Karpas-422 (cell line): ENCODE measurements at regions not wholly inside any gene's neighbourhood (a gene's known extent, or its start where the extent isn't known, plus 50 kb on each side); places are given as distances from the start of the nearest gene placed in this dataset.

ENCODE experiments used
- DNase-seq: peaks from one replicate; pipeline ENCODE4 v3.0.0-alpha.2; 2015
- H2AFZ ChIP-seq: fragments of 200-600 bp; sonication (generic); 2 replicates; pipeline ENCODE4 v1.6.1; 2014; ENCODE audit warnings: antibody characterized with exemption, low read length, mixed read lengths
- H3K27ac ChIP-seq: fragments of 200-600 bp; sonication (generic); 2 replicates; pipeline ENCODE4 v1.5.1; 2014; ENCODE audit warnings: mild to moderate bottlenecking, low read length, moderate library complexity
- H3K27me3 ChIP-seq: fragments of 200-600 bp; sonication (generic); 2 replicates; pipeline ENCODE4 v1.6.1; 2014; ENCODE audit warnings: low read length, mixed read lengths
- H3K36me3 ChIP-seq: fragments of 200-600 bp; sonication (generic); 2 replicates; pipeline ENCODE4 v1.6.1; 2014; ENCODE audit warnings: low read length, mixed read lengths; ENCODE audit not compliant: insufficient read depth
- H3K4me1 ChIP-seq: fragments of 200-600 bp; sonication (generic); 2 replicates; pipeline ENCODE4 v1.6.1; 2014; ENCODE audit warnings: mild to moderate bottlenecking, low read length, mixed read lengths
- H3K4me2 ChIP-seq: fragments of 200-600 bp; sonication (generic); 2 replicates; pipeline ENCODE4 v1.6.1; 2014; ENCODE audit warnings: low read length, low read depth, mild to moderate bottlenecking; ENCODE audit not compliant: poor library complexity, severe bottlenecking
- H3K4me3 ChIP-seq: fragments of 200-600 bp; sonication (generic); 2 replicates; pipeline ENCODE4 v1.5.1; 2014; ENCODE audit warnings: mild to moderate bottlenecking, antibody characterized with exemption, low read length, mixed read lengths
- H3K79me2 ChIP-seq: fragments of 200-600 bp; sonication (generic); 2 replicates; pipeline ENCODE4 v1.6.1; 2014; ENCODE audit warnings: mild to moderate bottlenecking, low read length, mixed read lengths
- H3K9ac ChIP-seq: fragments of 200-600 bp; sonication (generic); 2 replicates; pipeline ENCODE4 v1.6.0; 2014; ENCODE audit warnings: low read length
- H3K9me2 ChIP-seq: fragments of 200-600 bp; sonication (generic), shearing (Covaris generic); replicated peaks from 2 replicates; pipeline ENCODE4 v1.6.0; 2014; ENCODE audit warnings: mild to moderate bottlenecking, low read length, moderate library complexity; ENCODE audit not compliant: insufficient read depth
- H3K9me3 ChIP-seq: fragments of 300-700, 200-600 bp; sonication (generic); 2 replicates; pipeline ENCODE4 v1.6.1; 2014; ENCODE audit warnings: low read length, mixed read lengths
- H4K20me1 ChIP-seq: fragments of 200-600 bp; sonication (generic); 2 replicates; pipeline ENCODE4 v1.6.1; 2014; ENCODE audit warnings: mild to moderate bottlenecking, antibody characterized with exemption, low read length, low read depth; ENCODE audit not compliant: insufficient read depth

GRCh38 chr11:110860461-110860860 is 148.2 kb upstream of the ARHGAP20 start:
- Histone ChIP-seq H3K79me2 (no peaks in the 10 kb centered on the region), H3K9me3 (no peaks in the 10 kb centered on the region), H3K4me1 (no peaks in the 10 kb centered on the region), H3K9me2 (no peaks in the 10 kb centered on the region), H3K27me3 (no peaks in the 10 kb centered on the region; the same call in 1 of the 2 replicates), H3K4me3 (no peak overlapping the region), H4K20me1 (no peaks in the 10 kb centered on the region), H3K9ac (no peak overlapping the region), H3K27ac (no peak overlapping the region), H2AFZ (no peak overlapping the region), H3K36me3 (no peaks in the 10 kb centered on the region), H3K4me2 (no peak overlapping the region)
- no peak for DNase-seq

- Histone ChIP-seq H3K27ac (no peak overlapping the region), H3K9me2 (no peaks in the 10 kb centered on the region), H3K36me3 (no peaks in the 10 kb centered on the region), H3K27me3 (no peaks in the 10 kb centered on the region; the same call in 1 of the 2 replicates), H3K4me1 (no peaks in the 10 kb centered on the region), H2AFZ (no peak overlapping the region), H3K9me3 (no peaks in the 10 kb centered on the region), H4K20me1 (no peaks in the 10 kb centered on the region), H3K4me2 (no peak overlapping the region), H3K4me3 (no peak overlapping the region), H3K9ac (no peak overlapping the region), H3K79me2 (no peaks in the 10 kb centered on the region)
- no peak for DNase-seq
These were observed 147.8 kb upstream of the ARHGAP20 start for GRCh38 chr11:110859998-110860397.

- Histone ChIP-seq H3K4me1 (no peaks in the 10 kb centered on the region), H2AFZ (no peak overlapping the region), H3K9ac (no peak overlapping the region), H4K20me1 (no peaks in the 10 kb centered on the region), H3K27me3 (peaks cover under 1% of the 10 kb centered on the region), H3K4me2 (no peak overlapping the region), H3K27ac (no peak overlapping the region), H3K4me3 (no peak overlapping the region), H3K9me2 (no peaks in the 10 kb centered on the region), H3K36me3 (no peaks in the 10 kb centered on the region), H3K9me3 (no peaks in the 10 kb centered on the region), H3K79me2 (no peaks in the 10 kb centered on the region)
- no peak for DNase-seq
These were observed 147.1 kb upstream of the ARHGAP20 start for GRCh38 chr11:110859240-110859840.

- no peaks in the 10 kb centered on the region for H3K9me2 ChIP-seq
- no peaks in the 10 kb centered on the region for H3K36me3 ChIP-seq
- H4K20me1 ChIP-seq, result no peaks in the 10 kb centered on the region
- no peak overlapping the region for H3K9ac ChIP-seq
- H3K79me2 ChIP-seq, result no peaks in the 10 kb centered on the region
- no peaks in the 10 kb centered on the region for H3K9me3 ChIP-seq
- H3K4me3 ChIP-seq, result no peak overlapping the region
- H3K4me1 ChIP-seq, result no peaks in the 10 kb centered on the region
- H3K27ac ChIP-seq, result no peak overlapping the region
- no peak overlapping the region for H2AFZ ChIP-seq
- peaks cover 5% of the 10 kb centered on the region for H3K27me3 ChIP-seq
- DNase-seq, result no peak
- no peak overlapping the region for H3K4me2 ChIP-seq
These were observed 146.3 kb upstream of the ARHGAP20 start for GRCh38 chr11:110858547-110858921.

GRCh38 chr11:110857892-110858546 is 145.8 kb upstream of the ARHGAP20 start:
- H3K9me3 ChIP-seq, result no peaks in the 10 kb centered on the region
- H3K9ac ChIP-seq, result no peak overlapping the region
- H3K27ac ChIP-seq, result no peak overlapping the region
- H3K79me2 ChIP-seq, result no peaks in the 10 kb centered on the region
- H3K27me3 ChIP-seq, result peaks cover 5% of the 10 kb centered on the region
- H3K36me3 ChIP-seq, result no peaks in the 10 kb centered on the region
- no peak overlapping the region for H3K4me3 ChIP-seq
- no peak overlapping the region for H2AFZ ChIP-seq
- H4K20me1 ChIP-seq, result no peaks in the 10 kb centered on the region
- H3K4me1 ChIP-seq, result no peaks in the 10 kb centered on the region
- H3K9me2 ChIP-seq, result no peaks in the 10 kb centered on the region
- DNase-seq, result no peak
- H3K4me2 ChIP-seq, result no peak overlapping the region

GRCh38 chr11:110856996-110857812 is 145.0 kb upstream of the ARHGAP20 start:
- Histone ChIP-seq H3K9me2 (no peaks in the 10 kb centered on the region), H3K4me3 (no peak overlapping the region), H3K27me3 (peaks cover 5% of the 10 kb centered on the region), H2AFZ (no peak overlapping the region), H3K9me3 (no peaks in the 10 kb centered on the region), H3K36me3 (no peaks in the 10 kb centered on the region), H4K20me1 (no peaks in the 10 kb centered on the region), H3K79me2 (no peaks in the 10 kb centered on the region), H3K9ac (no peak overlapping the region), H3K4me2 (no peak overlapping the region), H3K4me1 (no peaks in the 10 kb centered on the region), H3K27ac (no peak overlapping the region)
- no peak for DNase-seq

GRCh38 chr11:110856340-110856739 is 144.1 kb upstream of the ARHGAP20 start:
- Histone ChIP-seq H3K9me2 (no peaks in the 10 kb centered on the region), H2AFZ (no peak overlapping the region), H4K20me1 (no peaks in the 10 kb centered on the region), H3K36me3 (no peaks in the 10 kb centered on the region), H3K27ac (no peak overlapping the region), H3K9ac (no peak overlapping the region), H3K4me3 (no peak overlapping the region), H3K4me1 (no peaks in the 10 kb centered on the region), H3K79me2 (no peaks in the 10 kb centered on the region), H3K27me3 (peaks cover 5% of the 10 kb centered on the region), H3K9me3 (no peaks in the 10 kb centered on the region), H3K4me2 (no peak overlapping the region)
- DNase-seq, result no peak

GRCh38 chr11:110855191-110855590 is 143.0 kb upstream of the ARHGAP20 start:
- Histone ChIP-seq H4K20me1 (no peaks in the 10 kb centered on the region), H3K27me3 (peaks cover 5% of the 10 kb centered on the region), H3K36me3 (no peaks in the 10 kb centered on the region), H3K4me2 (no peak overlapping the region), H2AFZ (no peak overlapping the region), H3K9ac (no peak overlapping the region), H3K9me2 (no peaks in the 10 kb centered on the region), H3K79me2 (no peaks in the 10 kb centered on the region), H3K27ac (no peak overlapping the region), H3K4me3 (no peak overlapping the region), H3K4me1 (no peaks in the 10 kb centered on the region), H3K9me3 (no peaks in the 10 kb centered on the region)
- DNase-seq, result no peak
